ENCODE measurements at regions not wholly inside any gene's neighbourhood (a gene's known extent, or its start where the extent isn't known, plus 50 kb on each side); places are given as distances from the start of the nearest gene placed in this dataset.

GRCh38 chr5:56637321-56637920 is 177.9 kb upstream of the MAP3K1 start (continued):
- TF ChIP-seq PBX2 (CRISPR knock-in tag; IDR thresholded peaks at IDR 0.05) (peak; percentile 66), FOXA3 (CRISPR knock-in tag; IDR thresholded peaks at IDR 0.05) (peak; percentile 76), CBX5 (CRISPR knock-in tag; IDR thresholded peaks at IDR 0.05; ENCODE audit: borderline replicate concordance) (no peak), EP300 (IDR thresholded peaks at IDR 0.05; ENCODE audit: low read depth in 2 of 2, low read length in 2 of 2) (peak in 1 of 2 experiments; percentile 92; a peak in 2 of 4 replicates), EP300 (CRISPR knock-in tag; IDR thresholded peaks at IDR 0.05; ENCODE audit: borderline replicate concordance) (peak; percentile 68; the same call in 1 of the 2 replicates), SP5 (CRISPR knock-in tag; IDR thresholded peaks at IDR 0.05; ENCODE audit: borderline replicate concordance, low read depth) (0 out of 2 replicates have a peak, but pooled peaks have one; percentile 37), ZNF253 (CRISPR knock-in tag; IDR thresholded peaks at IDR 0.05; ENCODE audit: borderline replicate concordance) (no peak), FIP1L1 (IDR thresholded peaks at IDR 0.05; ENCODE audit: borderline replicate concordance, insufficient read depth, low read depth, low read length) (no peak), AGO1 (IDR thresholded peaks at IDR 0.05; ENCODE audit: low read depth, low read length, poor library complexity, severe bottlenecking) (no peak), NFATC3 (CRISPR knock-in tag; IDR thresholded peaks at IDR 0.05) (no peak), ZNF841 (CRISPR knock-in tag; IDR thresholded peaks at IDR 0.05; ENCODE audit: borderline replicate concordance) (no peak), PLSCR1 (CRISPR knock-in tag; IDR thresholded peaks at IDR 0.05; ENCODE audit: borderline replicate concordance) (no peak), ZNF441 (CRISPR knock-in tag; IDR thresholded peaks at IDR 0.05; ENCODE audit: borderline replicate concordance) (no peak), ZNF879 (CRISPR knock-in tag; IDR thresholded peaks at IDR 0.05) (no peak), ZNF142 (CRISPR knock-in tag; IDR thresholded peaks at IDR 0.05) (no peak), KLF15 (CRISPR knock-in tag; IDR thresholded peaks at IDR 0.05; ENCODE audit: borderline replicate concordance) (no peak), SNAI1 (CRISPR knock-in tag; IDR thresholded peaks at IDR 0.05; ENCODE audit: borderline replicate concordance) (no peak), RARA (CRISPR knock-in tag; IDR thresholded peaks at IDR 0.05) (peak; percentile 69), KDM5B (CRISPR knock-in tag; IDR thresholded peaks at IDR 0.05; ENCODE audit: borderline replicate concordance) (no peak)
- TF ChIP-seq, protein P1, sequence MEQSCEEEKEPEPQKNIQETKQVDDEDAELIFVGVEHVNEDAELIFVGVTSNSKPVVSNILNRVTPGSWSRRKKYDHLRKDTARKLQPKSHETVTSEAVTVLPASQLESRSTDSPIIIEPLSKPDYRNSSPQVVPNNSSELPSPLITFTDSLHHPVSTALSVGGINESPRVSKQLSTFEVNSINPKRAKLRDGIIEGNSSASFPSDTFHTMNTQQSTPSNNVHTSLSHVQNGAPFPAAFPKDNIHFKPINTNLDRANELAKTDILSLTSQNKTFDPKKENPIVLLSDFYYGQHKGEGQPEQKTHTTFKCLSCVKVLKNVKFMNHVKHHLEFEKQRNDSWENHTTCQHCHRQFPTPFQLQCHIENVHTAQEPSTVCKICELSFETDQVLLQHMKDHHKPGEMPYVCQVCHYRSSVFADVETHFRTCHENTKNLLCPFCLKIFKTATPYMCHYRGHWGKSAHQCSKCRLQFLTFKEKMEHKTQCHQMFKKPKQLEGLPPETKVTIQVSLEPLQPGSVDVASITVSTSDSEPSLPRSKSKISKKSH (CRISPR knock-in tag; IDR thresholded peaks at IDR 0.05; ENCODE audit: borderline replicate concordance) = no peak
- TF ChIP-seq, protein P2, sequence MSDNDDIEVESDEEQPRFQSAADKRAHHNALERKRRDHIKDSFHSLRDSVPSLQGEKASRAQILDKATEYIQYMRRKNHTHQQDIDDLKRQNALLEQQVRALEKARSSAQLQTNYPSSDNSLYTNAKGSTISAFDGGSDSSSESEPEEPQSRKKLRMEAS (IDR thresholded peaks at IDR 0.05) = no peak

Data from HepG2 (cell line).